ENCODE measurements at regions not wholly inside any gene's neighbourhood (a gene's known extent, or its start where the extent isn't known, plus 50 kb on each side); places are given as distances from the start of the nearest gene placed in this dataset.

DNA sequence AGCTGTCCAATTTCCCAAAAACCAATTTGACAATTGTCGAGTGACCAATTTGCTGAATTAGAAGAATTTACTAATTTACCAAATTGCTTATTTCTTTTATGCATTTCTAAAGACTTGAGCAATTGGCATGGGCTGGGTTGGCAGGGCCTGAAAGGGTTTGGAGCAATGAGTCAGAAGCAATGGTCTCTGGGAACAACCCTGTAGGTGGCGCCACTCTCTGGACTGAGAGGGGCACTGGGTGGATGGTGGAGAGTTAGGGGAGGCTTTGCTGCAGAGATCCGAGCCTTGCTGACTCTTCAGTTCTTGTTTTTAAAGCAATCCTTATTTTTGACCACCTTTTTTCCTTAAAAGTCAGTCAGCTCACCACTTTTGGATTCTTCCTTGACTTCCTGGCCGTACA, 71.5 kb upstream of the RPS23 start:
- no peak for FAIRE-seq

DNA sequence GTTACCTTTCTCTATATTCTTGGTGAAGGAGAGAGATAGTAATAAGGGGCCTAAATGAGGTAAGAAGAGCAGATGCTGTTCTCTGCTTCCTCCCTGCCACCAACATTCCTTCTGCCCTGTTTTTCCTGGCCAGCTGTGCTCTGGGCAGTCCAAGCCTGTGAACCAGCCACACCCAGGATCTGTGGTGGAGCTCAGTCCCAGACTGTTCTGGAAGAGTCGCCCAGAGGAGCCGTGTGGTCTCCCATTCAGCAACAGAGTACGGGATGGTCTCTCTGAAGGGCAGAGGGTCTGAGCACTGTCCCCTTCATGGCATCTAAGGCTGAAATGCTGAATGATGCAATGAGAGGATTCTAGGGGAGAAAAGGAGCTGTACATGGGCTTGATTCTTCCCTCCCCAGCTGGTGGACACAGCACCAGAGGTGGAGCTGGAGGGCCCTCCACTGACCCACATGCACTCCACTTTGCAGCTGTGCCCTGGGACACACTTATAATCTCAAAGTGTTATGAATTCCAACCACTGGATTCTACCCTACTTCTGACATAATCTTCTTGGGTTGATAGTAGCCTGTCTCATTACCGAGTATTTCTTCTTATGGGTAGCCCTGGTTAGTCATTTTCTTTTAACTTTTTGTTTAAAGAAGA, 70.8 kb upstream of the RPS23 start:
- no peak for FAIRE-seq

DNA sequence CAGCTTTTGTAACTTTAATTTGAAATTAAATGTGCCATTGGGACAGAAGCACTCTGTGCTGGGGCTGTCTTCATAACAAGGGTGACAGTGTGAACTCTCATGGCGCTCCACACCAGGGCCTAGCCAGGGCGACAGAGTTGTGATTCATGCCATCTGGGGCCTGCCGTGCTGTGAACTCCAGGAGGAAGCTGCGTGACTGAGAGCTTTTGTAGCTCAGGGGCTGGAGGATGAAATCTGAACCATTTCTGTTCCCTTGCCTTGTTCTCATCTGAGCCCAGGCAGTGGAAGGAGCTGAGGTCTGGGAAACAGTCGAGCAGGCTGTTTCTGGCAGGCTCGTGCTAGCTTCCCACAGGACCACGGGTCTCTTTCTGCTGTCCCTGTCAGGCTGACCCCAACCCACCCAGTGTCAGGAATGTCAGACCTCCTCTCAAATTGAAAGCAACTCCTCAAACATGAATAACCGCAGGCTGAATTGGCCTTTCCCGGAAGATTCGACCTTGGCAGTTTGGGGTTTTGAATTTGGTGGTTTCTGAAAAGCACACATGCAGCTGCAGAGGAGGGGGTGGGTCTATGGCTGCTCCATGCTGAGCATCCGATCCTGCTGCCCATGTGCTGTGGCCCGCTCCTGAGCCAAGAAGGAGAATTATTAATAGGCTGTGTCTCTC, 69.2 kb upstream of the RPS23 start:
- FAIRE-seq = no peak

- FAIRE-seq = no peak
These were observed 68.4 kb upstream of the RPS23 start for GRCh38 chr5:82346399-82347165.

- no peak for FAIRE-seq
These were observed 67.0 kb upstream of the RPS23 start for GRCh38 chr5:82345108-82345507.

- no peak for FAIRE-seq
These were observed 63.2 kb upstream of the RPS23 start for GRCh38 chr5:82341325-82341724.

GRCh38 chr5:82340799-82341198, 62.6 kb upstream of the RPS23 start:
- no peak for FAIRE-seq

GRCh38 chr5:82339792-82340191, 61.6 kb upstream of the RPS23 start:
- no peak for FAIRE-seq

DNA sequence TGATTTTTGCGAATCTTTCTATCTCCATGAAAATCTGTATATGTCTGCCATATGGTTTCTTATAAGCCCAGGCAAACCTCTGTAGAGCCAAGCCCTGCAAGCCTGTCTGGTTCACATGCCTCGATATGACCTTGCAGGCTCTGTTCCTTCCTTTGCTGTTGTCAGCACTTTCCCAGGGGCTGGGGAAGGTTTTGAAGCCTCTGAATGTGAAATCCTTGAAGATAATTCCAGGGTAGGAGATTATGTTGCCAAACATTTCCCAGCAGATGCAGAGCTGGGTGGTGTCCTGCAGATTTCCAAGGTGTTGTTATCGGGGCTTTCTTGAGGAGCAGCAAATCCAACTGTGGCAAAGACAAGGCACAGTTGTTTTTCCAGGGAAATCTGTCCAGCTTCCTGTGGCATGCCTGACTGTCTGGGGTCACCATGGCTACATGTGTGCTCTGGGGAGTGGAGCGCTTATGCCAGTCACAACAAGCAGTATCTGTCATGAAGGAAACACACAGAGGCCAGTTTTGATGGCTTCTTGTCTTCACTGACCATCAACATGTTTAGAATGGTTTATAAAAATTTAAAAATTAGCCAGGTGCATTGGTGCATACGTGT, 60.7 kb upstream of the RPS23 start:
- no peak for FAIRE-seq

- FAIRE-seq = no peak
These were observed 58.8 kb upstream of the RPS23 start for GRCh38 chr5:82336959-82337351.

- FAIRE-seq = no peak
These were observed 58.2 kb upstream of the RPS23 start for GRCh38 chr5:82336226-82336958.

DNA sequence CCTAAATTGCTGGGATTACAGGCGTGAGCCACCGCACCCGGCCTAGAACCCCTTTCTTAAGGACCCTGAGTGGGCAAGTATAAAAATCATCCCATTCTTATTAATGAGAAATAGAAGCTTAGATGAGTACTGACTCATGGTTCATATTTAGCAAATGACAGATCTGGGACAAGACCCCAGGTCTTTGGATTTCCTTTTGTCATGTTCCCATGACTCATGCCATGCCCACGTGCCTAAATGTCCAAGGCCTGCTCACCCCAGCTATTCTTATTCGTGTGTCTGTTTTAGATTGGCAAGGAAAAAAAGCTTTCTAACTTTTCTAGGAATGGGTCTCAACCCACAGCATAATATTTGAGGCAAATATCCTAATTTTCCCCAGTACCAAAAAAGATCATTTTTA, 57.7 kb upstream of the RPS23 start:
- no peak for FAIRE-seq

DNA sequence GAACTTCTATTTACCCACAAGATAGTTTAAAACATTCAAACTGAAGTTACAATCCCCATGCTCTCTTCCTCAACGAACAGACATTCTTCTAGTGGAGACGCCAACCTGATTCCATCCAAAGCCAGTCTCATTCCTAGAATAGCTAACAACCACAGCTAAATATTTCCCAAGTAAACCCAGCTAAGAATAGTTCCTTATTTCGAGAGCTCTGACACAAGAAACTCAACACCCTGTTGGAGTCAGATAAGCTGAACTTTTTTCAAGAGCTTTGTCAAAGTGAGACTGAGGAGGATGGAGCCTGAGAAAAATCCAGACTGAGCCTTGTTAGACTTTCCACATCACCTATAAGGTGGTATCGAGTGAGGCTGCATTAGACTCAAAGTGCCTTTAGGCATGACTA, 56.7 kb upstream of the RPS23 start:
- no peak for FAIRE-seq

DNA sequence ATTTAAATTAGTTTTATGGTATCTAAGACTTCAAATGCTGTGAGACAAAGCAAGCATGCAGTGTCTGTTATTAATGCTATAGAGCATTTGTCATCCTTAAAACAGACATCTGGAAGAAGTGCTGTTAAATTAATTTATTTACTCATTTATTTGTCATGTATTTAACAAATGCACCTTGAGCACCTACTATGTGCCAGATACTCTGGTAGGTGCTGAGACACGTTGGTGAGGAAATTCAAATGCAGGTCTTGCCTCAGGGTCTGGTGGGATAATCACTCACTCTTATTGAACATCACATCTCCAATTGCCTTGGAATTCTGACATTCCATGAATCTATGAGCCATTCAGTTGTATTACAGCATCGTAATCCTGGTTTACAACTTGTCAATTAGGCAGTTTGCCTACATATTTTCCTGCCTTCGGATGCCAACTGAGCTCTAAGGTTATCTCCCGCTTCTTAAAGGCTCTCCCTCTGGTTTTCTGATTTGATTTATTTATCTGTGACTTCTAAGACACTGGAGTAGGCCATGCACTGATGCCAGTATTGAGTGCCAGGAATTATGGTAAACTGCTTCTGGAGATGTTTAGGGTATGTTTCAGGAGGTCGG, 56.0 kb upstream of the RPS23 start:
- FAIRE-seq = no peak

- FAIRE-seq = no peak
These were observed 54.9 kb upstream of the RPS23 start for GRCh38 chr5:82332886-82333615.

GRCh38 chr5:82332064-82332855, 54.1 kb upstream of the RPS23 start:
- no peak for FAIRE-seq

DNA sequence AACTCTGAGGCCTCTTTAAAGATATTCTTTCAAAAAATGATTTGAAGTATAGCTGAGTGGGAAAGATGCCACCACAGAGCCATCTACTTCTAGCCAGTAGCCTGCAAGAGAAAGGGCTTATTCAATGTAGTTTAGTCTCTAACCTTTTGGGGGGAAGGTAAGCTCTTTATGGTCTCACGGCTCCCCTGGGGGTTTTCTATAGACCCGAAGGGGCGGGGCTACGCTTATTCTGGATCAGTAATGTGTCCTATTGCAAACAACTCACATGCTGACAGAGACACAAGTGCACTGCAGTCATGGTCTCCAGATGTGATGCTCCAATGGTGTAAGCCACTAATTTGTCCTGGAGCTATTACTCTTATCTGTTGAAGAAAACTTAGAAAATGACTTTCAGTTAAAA, 53.4 kb upstream of the RPS23 start:
- FAIRE-seq = no peak

DNA sequence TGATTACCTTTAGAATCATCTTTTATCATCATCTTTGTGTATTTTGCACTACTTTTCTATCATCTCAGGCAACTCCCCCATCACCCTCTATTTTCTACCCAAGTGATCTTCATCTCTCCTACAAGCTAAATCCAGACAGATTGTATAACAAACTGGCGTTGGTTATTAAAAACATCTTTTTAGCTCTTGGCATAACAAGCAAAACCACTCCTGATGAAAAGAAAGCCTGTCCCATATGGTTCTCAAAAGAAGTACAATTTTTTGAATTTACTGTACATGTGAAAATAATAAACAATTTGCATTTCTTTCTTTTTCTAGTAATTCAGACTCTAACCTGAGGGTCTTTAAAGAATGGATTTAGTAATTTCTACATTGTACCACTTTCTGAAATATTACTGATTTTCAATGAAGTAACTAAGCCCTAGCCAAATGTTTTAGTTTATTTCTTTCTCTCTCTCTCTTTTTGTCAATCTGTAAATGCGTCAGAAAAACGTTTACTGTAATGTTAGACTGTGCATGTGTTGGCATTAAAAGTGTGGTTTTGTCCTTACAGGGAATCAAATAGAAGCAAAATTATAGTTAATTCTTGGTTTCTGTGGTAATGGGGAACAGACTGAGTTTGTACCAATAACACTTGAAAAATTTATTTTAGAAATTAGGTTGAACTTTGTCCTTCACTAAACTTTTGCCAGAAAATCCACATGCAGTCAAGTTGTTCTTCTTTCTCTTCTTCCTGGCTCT, 52.5 kb upstream of the RPS23 start:
- FAIRE-seq = no peak

GRCh38 chr5:82329393-82329792, 51.2 kb upstream of the RPS23 start:
- FAIRE-seq = no peak

Data from TTC549 (cell line).